T47D (cell line): ENCODE measurements at regions not wholly inside any gene's neighbourhood (a gene's known extent, or its start where the extent isn't known, plus 50 kb on each side); places are given as distances from the start of the nearest gene placed in this dataset.
A peak's percentile ranks its signal among the peaks of the same experiment; 100 is the strongest.

ENCODE experiments used
- DNase-seq, 2 experiments: peaks; one replicate each; pipeline versions ENCODE4 v3.0.0 to v3.0.0-alpha.2; 2011 to 2012; ENCODE audit warnings: low read depth in 1 of 2, low spot score in 1 of 2
- JUND ChIP-seq: IDR thresholded peaks from 2 replicates; pipeline ENCODE4 v1.6.1; 2012; ENCODE audit warnings: low read depth
- in situ Hi-C: cut with HindIII; loops from 2 replicates; pipeline ENCODE4 v1.10.0; 2016; ENCODE audit warnings: low sequenced_read_pairs, low pct_unique_long_range_greater_than_20kb

DNA sequence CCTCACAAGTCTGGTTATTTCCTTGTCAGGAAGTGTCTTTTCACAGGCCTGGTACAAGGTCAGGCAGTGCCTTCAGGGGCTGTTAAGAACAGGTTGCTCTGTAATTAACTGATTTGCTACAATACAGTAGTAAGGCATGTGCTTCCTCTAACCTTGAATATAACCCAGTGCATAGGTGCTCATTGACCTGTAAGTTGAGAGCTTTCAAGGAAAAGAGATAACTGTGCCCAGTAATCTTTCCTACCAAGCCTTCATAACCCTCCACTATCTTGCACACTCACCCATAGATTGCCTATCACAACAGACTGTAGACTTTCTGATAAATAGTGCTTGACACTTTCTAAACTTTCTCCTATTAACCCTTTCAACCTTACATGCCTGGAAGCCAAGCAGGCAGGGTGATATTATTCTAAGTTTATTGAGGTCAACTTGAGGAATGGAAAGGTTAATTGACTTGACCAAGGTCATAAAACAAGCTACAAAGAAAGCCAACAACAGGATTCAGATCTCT, 148.1 kb downstream of the PPARGC1A start:
- in situ Hi-C loops = no loop called here
- DNase-seq = no peak
- no peak for TF ChIP-seq JUND

DNA sequence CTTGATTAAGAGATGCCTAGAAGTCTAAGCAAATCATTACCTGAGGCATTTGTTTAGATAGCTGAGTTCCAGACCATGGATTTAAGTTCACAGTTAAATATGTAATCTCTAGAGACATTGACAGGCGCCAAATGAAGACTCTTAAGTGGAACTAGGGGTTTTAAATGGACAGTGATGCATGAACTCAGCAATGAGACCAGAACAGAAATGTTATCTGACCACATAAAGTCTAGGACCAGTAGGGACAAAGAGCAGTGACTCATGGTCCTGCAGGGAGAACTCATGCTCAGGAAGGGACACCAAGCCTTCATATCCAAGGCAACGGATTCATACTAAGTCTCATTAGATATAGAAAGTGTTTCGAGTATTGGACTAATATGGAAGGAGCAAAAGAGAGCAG, 152.3 kb downstream of the PPARGC1A start:
- no peak for TF ChIP-seq JUND
- DNase-seq = no peak
- in situ Hi-C loops = no loop called here

DNA sequence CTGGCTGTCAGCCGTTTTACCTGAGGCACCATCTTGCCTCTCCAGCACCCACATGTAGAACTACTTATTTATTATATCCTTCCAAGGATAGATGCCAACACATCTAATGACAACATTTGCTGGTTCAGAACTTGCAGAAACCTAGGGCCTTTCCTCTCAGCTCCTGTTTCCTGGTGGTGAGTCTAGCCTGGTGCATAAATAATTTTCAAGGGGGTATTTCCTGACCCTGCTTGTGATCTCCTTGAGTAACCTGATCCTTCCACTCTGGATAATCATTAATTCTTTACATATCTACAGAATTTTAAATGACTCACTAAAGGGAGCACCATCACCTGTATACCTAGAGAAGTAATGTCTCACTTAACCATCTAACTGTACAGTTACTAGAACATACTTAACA, 153.4 kb downstream of the PPARGC1A start:
- TF ChIP-seq JUND = no peak
- DNase-seq = no peak
- in situ Hi-C loops = no loop called here

DNA sequence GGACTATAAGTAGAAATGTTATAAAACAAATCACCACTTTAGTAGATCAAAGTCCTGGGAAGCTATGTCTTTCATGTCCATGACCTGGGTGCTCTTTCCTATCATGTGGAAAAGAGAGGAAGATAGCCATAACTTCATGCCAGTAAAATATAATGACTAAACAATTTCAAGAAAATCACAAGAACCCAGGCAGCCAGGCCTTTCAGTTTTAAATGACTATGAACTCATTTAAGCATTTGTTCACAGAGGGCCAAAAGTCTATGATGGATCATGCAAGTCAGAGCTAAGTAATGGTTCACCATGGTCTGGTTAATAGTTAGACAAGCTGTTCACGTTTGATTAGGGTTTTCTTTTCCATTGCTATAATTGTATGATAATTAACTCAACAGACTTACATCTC, 155.8 kb downstream of the PPARGC1A start:
- no peak for DNase-seq
- no peak for TF ChIP-seq JUND
- in situ Hi-C loops = no loop called here

DNA sequence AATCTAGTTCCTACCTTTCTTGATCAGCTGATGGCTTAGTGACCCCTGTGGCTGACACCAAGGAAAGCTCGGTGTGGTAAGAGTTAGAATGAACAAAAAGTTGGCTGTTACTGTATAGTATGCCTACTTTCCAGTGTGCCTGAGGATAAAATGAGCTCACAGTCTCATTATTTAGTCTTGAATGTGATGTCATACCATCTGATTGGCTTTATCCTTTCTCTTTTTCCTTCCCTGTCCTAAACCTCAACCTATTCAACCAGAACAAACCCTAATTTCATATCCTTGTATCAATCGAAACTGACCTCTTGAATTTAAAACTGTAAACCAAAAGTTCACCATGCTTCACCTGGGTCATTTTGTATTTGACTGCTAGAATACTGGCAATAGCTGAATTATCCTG, 156.4 kb downstream of the PPARGC1A start:
- TF ChIP-seq JUND = no peak
- in situ Hi-C loops = no loop called here
- no peak for DNase-seq

DNA sequence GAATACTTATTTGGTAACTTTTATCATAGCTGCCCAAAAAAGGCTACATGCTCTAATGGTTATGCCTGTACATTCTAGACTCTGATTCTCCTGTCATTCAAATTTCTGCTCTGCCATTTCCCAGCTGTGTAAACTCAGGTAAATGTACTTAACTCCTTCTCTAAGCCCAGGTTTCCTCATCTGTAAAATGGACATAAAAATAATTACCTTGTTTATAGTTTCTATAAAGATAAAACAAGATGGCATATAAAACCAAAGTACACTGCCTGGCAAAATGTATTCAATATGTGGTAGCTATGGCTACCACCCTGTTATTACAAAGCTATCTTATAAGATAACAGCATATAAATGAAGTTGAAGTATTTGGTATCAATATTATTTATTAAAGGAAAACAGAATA, 158.8 kb downstream of the PPARGC1A start:
- in situ Hi-C loops = no loop called here
- no peak for DNase-seq
- TF ChIP-seq JUND = no peak

DNA sequence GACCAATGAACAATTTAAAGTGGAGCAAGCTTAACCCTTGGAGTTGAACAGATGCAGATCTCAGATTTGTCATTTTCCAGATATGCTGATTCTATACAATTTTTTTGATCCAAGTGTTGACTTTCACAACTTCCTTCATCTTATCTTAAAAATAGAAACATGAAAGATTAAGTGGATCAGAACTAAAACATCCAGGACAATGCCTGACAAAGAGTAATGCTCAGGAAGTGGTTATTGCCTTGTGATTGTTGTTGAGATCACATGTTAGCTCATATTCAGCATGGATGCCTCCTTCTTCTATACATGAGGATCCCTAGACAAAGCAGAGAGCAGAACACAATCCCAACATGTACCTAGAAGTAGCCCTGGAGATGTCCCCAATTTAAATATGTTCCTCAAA, 160.9 kb downstream of the PPARGC1A start:
- in situ Hi-C loops = no loop called here
- DNase-seq = no peak
- no peak for TF ChIP-seq JUND

DNA sequence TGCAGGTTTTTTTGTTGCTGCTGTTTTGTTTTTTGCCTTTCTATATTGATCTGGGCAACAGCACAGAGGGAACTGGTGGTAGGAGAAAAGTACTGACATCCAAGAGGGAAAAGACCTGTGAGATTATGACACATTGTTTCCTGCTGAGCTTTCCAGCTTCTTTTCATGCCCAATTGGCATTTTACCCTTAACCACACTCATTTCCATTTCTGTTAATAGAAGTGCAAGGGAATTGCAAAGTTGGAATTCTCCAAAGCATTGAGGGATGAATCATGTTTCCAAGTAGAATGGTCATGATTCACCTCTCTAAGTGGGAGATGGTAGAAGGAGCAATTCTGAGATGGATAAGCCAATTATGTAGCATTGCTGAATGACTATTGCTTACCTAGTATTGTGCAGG, 161.5 kb downstream of the PPARGC1A start:
- in situ Hi-C loops = no loop called here
- no peak for TF ChIP-seq JUND
- DNase-seq = no peak

DNA sequence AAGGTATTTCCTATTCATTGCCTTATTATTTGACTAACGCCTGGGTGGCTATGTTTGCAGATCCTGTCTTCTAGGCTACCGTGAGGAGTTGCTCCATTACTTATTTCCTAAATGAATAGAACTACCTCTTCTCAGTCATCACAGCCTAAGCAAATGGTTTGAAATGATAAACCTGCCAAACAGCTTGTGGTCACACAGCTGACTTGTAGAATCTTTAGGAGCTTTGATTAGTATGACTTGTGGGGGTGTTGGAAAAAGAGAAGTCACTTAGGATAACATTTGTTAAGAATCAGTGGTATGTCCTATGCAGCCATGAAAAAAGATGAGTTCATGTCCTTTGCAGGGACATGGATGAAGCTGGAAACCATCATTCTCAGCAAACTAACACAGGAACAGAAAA, 169.3 kb downstream of the PPARGC1A start:
- in situ Hi-C loops = no loop called here
- TF ChIP-seq JUND = no peak

DNA sequence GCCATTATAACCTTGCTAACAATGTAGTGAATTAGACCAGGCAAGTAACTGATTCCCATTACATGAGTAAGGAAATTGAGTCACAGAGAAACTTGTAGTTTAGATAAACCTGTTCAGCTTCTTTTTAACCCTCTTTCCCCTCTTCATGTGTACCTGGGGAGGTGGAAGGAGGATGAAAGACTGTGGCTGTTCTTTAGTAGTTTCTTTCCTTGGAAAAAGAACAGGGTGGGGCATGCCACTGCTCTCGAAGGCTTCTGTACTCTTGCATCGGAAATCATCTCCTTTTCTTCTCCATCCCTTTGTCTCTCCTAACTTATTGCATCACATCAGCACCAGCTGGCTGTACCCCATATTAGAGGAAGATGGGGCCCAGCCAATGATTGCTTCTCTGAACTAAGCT, 171.4 kb downstream of the PPARGC1A start:
- in situ Hi-C loops = no loop called here
- no peak for DNase-seq
- TF ChIP-seq JUND = no peak

More for the DNA sequence above, 169.3 kb downstream of the PPARGC1A start:
- DNase-seq = peak in 1 of 2 experiments; percentile 24

DNA sequence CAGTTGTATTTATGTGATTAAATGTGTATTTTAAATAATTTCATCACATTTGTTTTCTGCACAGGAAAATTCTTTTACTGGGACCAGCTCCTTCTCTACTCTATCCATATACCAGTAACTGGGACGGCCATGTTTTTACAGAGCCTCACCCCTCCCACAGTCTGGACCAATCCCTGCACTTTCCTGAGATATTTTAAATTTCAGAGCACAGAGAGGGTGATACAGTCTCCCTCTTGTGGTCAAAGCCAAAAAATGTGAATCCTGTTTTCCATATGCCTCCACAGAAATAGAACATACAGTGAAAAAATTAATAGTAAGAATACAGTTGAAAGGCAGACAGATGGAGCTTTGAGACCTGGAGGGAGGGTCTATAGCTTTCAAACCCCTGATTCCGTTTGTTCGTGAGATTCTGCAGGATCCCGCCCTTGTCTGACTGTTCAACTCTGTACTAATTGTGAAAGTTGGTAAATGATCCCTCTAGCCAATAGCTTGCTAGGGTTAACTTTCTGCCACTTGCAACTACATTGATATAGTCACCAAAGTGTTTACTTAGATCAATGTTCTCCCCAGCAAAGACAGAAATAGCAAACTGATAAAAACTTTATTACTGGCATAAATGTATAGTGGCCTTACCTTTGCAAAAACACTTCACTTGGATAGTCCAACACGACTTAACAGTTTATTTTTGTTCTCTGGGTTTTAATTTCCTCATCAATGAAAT, 172.2 kb downstream of the PPARGC1A start:
- DNase-seq = peak; percentile 4 to 66

DNA sequence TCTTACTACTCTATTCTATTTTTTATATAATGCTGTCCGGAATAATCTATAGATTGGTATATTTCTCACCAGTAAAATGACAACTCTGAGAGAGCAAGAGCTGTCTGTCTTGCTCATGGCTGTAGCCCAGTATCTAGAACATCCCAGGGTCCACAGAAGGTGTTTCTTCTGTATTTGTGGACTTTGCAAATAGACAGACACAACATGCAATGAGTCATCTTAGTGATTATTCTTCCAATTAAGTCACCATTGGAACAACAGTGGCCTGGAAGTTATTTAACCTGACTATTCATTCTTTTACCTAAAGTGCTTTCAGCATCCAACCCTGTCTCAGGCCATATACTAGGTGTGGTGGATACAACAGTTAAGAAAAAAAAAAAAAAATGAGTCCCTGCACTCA, 179.5 kb downstream of the PPARGC1A start:
- no peak for DNase-seq
- no peak for TF ChIP-seq JUND
- in situ Hi-C loops = no loop called here

More for the DNA sequence above, 172.2 kb downstream of the PPARGC1A start:
- in situ Hi-C loops = no loop called here
- TF ChIP-seq JUND = no peak

DNA sequence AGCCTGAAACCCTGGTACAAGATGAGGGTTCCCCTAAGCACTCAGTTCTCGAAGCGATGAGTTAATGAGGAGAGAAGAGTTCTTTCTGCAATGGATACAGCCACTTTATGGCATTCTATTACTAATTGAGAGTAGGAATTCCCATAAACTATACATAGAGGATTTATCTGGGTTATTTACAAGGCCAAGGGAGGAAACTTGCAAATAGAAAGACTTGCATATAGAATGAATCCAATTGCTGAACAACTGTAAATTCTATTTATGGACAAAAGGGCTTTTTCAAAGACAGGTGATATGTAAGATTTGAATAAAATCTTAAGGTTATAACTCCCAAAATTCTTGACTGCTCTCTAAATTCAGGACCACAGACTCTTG, 182.2 kb downstream of the PPARGC1A start:
- no peak for DNase-seq
- in situ Hi-C loops = no loop called here
- TF ChIP-seq JUND = no peak
